K562 (cell line): ENCODE measurements at regions not wholly inside any gene's neighbourhood (a gene's known extent, or its start where the extent isn't known, plus 50 kb on each side); places are given as distances from the start of the nearest gene placed in this dataset.

Experiments
- ATAC-seq: fragments of 200-7000 bp; cut with Tn5 transposase; 3 replicates; pipeline ENCODE4 v1.9.1; 2020; ENCODE audit warnings: moderate library complexity
- BruUV-seq: library from RNA; stranded (reverse); fragments of 400-500 nt; replicated peaks from 2 replicates; lab custom pipeline; 2021; lab: Mats Ljungman, UMichigan
- CTCF ChIA-PET: fragments of 300-600 bp; formaldehyde crosslinking; extraction: SDS; loops from one replicate; lab custom pipeline; 2021; ENCODE audit warnings: low intra/inter-chr PET ratio; lab: Yijun Ruan, JAX
- POLR2A ChIA-PET: fragments of 300-600, 350-650 bp; sonication (Branson Sonifier 250); formaldehyde crosslinking; extraction: SDS; loops from one replicate; lab custom pipeline; 2021; ENCODE audit warnings: antibody characterized with exemption, inconsistent platforms; lab: Yijun Ruan, JAX
- DNase-seq, 4 experiments: peaks; one replicate each; pipeline versions ENCODE4 v3.0.0 to v3.0.0-alpha.2; 2011 to 2018; ENCODE audit warnings: low spot score in 3 of 4, mixed read lengths in 3 of 4; ENCODE audit errors: extremely low read depth in 1 of 4
- FAIRE-seq: peaks from 2 replicates; lab custom pipeline; 2011; peaks lifted over from hg19 to GRCh38; lab: Jason Lieb, UNC
- H2AFZ ChIP-seq: 2 replicates; pipeline ENCODE4 v1.6.0; 2011; ENCODE audit warnings: low read depth, low read length, control low read depth, inconsistent platforms
- H3K27ac ChIP-seq: fragments of 200-600 bp; 3 replicates; pipeline ENCODE4 v1.8.0; 2011; ENCODE audit warnings: low read depth, mild to moderate bottlenecking, control low read depth, inconsistent platforms, low read length, moderate library complexity, mixed read lengths; ENCODE audit errors: extremely low read depth
- H3K27me3 ChIP-seq, 2 experiments: fragments of 300-600 bp in 1 of 2; 2 replicates in 1 of 2; 3 replicates in 1 of 2; pipeline versions ENCODE4 v1.6.0 to v1.8.0; 2011; ENCODE audit warnings: inconsistent platforms in 2 of 2, low read length in 2 of 2, mild to moderate bottlenecking in 1 of 2, mixed read lengths in 1 of 2, moderate library complexity in 1 of 2; ENCODE audit not compliant: control insufficient read depth in 2 of 2, insufficient read depth in 2 of 2
- H3K36me3 ChIP-seq: fragments of 300-600 bp; 3 replicates; pipeline ENCODE4 v1.8.0; 2011; ENCODE audit warnings: mild to moderate bottlenecking, low read length, inconsistent platforms; ENCODE audit not compliant: control insufficient read depth, insufficient read depth
- H3K4me1 ChIP-seq, 2 experiments: fragments of 200-600 bp in 1 of 2; replicated peaks in 1 of 2; 2 replicates in 1 of 2; 3 replicates in 1 of 2; pipeline versions ENCODE4 v1.5.1 to v1.8.0; 2011; ENCODE audit warnings: inconsistent platforms in 2 of 2, low read length in 2 of 2, mild to moderate bottlenecking in 1 of 2, mixed read lengths in 1 of 2, moderate library complexity in 1 of 2; ENCODE audit not compliant: control insufficient read depth in 2 of 2, insufficient read depth in 2 of 2
- H3K4me2 ChIP-seq: 2 replicates; pipeline ENCODE4 v1.6.1; 2011; ENCODE audit warnings: low read length, control low read depth, inconsistent platforms, mixed read lengths; ENCODE audit not compliant: insufficient read depth
- H3K4me3 ChIP-seq: fragments of 200-600 bp; sonication (generic), shearing (Covaris generic); 2 replicates; pipeline ENCODE4 v1.5.1; 2016; ENCODE audit warnings: control low read depth, inconsistent platforms
- H3K79me2 ChIP-seq: fragments of 200-600 bp; 3 replicates; pipeline ENCODE4 v1.8.0; 2011; ENCODE audit warnings: low read length, inconsistent platforms; ENCODE audit not compliant: control insufficient read depth, insufficient read depth
- H3K9ac ChIP-seq, 2 experiments: 2 replicates each; pipeline versions ENCODE4 v1.6.0 to v1.6.1; 2011; ENCODE audit warnings: low read depth in 2 of 2, low read length in 2 of 2, control low read depth in 1 of 2, inconsistent platforms in 1 of 2, mild to moderate bottlenecking in 1 of 2, mixed read lengths in 1 of 2; ENCODE audit not compliant: insufficient read depth in 1 of 2
- H3K9me1 ChIP-seq: one replicate; pipeline ENCODE4 v1.6.0; 2011; ENCODE audit warnings: inconsistent platforms, mild to moderate bottlenecking, low read length, moderate library complexity; ENCODE audit not compliant: control insufficient read depth, insufficient read depth
- H3K9me3 ChIP-seq: replicated peaks from 2 replicates; pipeline ENCODE4 v1.5.1; 2011; ENCODE audit warnings: low read depth, low read length, inconsistent platforms; ENCODE audit not compliant: control insufficient read depth, insufficient read depth
- H4K20me1 ChIP-seq: replicated peaks from 2 replicates; pipeline ENCODE4 v1.6.1; 2011; ENCODE audit warnings: low read length, inconsistent platforms, mixed read lengths; ENCODE audit not compliant: control insufficient read depth, insufficient read depth
- KLF16 ChIP-seq: IDR thresholded peaks from 2 replicates; pipeline ENCODE4 v1.6.1; 2016; ENCODE audit warnings: antibody characterized with exemption
- MBD2 ChIP-seq: sonication (generic); IDR thresholded peaks from 2 replicates; pipeline ENCODE4 v1.6.1; 2016; ENCODE audit warnings: low read depth, borderline replicate concordance
- MIER1 ChIP-seq: fragments of 450-650 bp; IDR thresholded peaks from 2 replicates; pipeline ENCODE4 v1.6.1; 2016; ENCODE audit warnings: antibody characterized with exemption, mild to moderate bottlenecking, low read depth
- RBM15 ChIP-seq: fragments of 200-400 bp; formaldehyde crosslinking; IDR thresholded peaks from 2 replicates; pipeline ENCODE4 v1.6.1; 2018; ENCODE audit warnings: mild to moderate bottlenecking, low read length, moderate library complexity; ENCODE audit not compliant: insufficient read depth
- SMARCC2 ChIP-seq: fragments of 450-650 bp; IDR thresholded peaks from 2 replicates; pipeline ENCODE4 v1.6.1; 2017; ENCODE audit warnings: antibody characterized with exemption, moderate library complexity, mild to moderate bottlenecking, low read depth
- ZNF232 ChIP-seq: sonication (generic); formaldehyde crosslinking; IDR thresholded peaks from 2 replicates; pipeline ENCODE4 v1.8.0; 2022; ENCODE audit warnings: mild to moderate bottlenecking, missing genetic modification reagents
- ZNF354B ChIP-seq: fragments of 250-450 bp; sonication (Bioruptor Pico); IDR thresholded peaks from 2 replicates; pipeline ENCODE4 v1.4.0; 2020
- ZNF644 ChIP-seq: fragments of 200-800 bp; sonication (Bioruptor generic); IDR thresholded peaks from 2 replicates; pipeline ENCODE4 v1.6.1; 2016; ENCODE audit warnings: low read depth, missing genetic modification characterization, missing compliant biosample characterization
- WGBS: fragments of 100-300 bp; shearing (Covaris generic); methylation state at CpG from one replicate; pipeline ENCODE4 v1.1.6; 2016; ENCODE audit warnings: low coverage, mixed read lengths; ENCODE audit not compliant: insufficient coverage; ENCODE audit errors: missing lambda C conversion rate; 5-methylcytosine and 5-hydroxymethylcytosine counted together
- in situ Hi-C: fragments of 300-500 bp; cut with MboI; formaldehyde crosslinking; loops from 4 replicates; pipeline ENCODE4 v1.15.0; 2018; ENCODE audit warnings: inconsistent platforms, mixed read lengths
- intact Hi-C: fragments of 100-400 bp; cut with micrococcal nuclease; formaldehyde crosslinking; loops from 2 replicates; pipeline ENCODE4 v1.14.2; 2022
- TF ChIP-seq, protein P1 (sequence below), 2 experiments: fragments of 450-650 bp; IDR thresholded peaks; 2 replicates each; pipeline ENCODE4 v1.6.1; 2016; ENCODE audit warnings: mild to moderate bottlenecking in 2 of 2, borderline replicate concordance in 1 of 2, low read depth in 1 of 2, moderate library complexity in 1 of 2
- TF ChIP-seq, protein P2 (sequence below), 2 experiments: fragments of 200-800 bp in 1 of 2; sonication (Bioruptor generic) in 1 of 2; sonication (generic) in 1 of 2; formaldehyde crosslinking in 1 of 2; IDR thresholded peaks in 1 of 2; conservative IDR thresholded peaks in 1 of 2; 2 replicates each; pipeline versions ENCODE4 v1.5.0 to v1.6.1; 2016 to 2020; ENCODE audit warnings: missing compliant biosample characterization in 1 of 2, missing genetic modification characterization in 1 of 2, missing genetic modification reagents in 1 of 2
- TF ChIP-seq, protein P3 (sequence below): fragments of 250-450 bp; sonication (Bioruptor Pico); IDR thresholded peaks from 2 replicates; pipeline ENCODE4 v1.4.0; 2020; ENCODE audit warnings: mild to moderate bottlenecking

DNA sequence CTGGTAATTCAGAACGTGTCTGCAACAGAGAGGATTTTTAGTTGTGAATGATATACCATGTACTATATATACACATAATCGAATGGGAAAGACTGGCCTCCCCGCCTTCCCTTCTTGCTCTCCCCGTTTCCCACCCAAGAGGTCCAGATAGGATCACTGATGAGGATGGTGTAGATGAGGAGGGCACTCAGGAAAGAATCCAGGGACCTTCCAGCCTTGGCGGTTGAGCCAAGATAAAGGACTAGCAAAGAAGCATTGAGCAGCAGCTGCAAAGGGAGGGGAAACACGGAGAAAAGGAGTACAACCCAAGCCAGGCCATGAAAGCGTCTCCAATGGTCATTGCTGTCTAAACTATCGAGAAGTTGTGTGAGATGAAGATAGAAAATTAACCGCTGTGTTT, 84.0 kb upstream of the EXOC2 start:
- FAIRE-seq (no peak), DNase-seq (no peak), ATAC-seq (no peak)
- CTCF ChIA-PET, result no interaction called here
- peaks cover 15 to 32% of the 10 kb centered on the region in 2 experiments for H3K27me3 ChIP-seq
- no peaks in the 10 kb centered on the region for H3K9me1 ChIP-seq
- H4K20me1 ChIP-seq, result no peaks in the 10 kb centered on the region
- no peak overlapping the region for H3K27ac ChIP-seq
- no peak overlapping the region for H3K4me2 ChIP-seq
- H3K9ac ChIP-seq, result no peak overlapping the region
- peaks cover 5 to 14% of the 10 kb centered on the region in 2 experiments for H3K4me1 ChIP-seq
- H3K4me3 ChIP-seq, result no peak overlapping the region
- intact Hi-C loops, result loop anchor here (10.0 kb wide), 1 partner anchor 898 kb away; no protein-coding TSS in a partner anchor
- no TSS peak for BruUV-seq
- no peaks in the 10 kb centered on the region for H3K79me2 ChIP-seq
- H2AFZ ChIP-seq, result no peak overlapping the region
- 4% methylated on average over 9 of the region's 9 CpGs for WGBS
- H3K9me3 ChIP-seq, result no peaks in the 10 kb centered on the region
- in situ Hi-C loops, result no loop called here
- POLR2A ChIA-PET, result no interaction called here
- no peaks in the 10 kb centered on the region for H3K36me3 ChIP-seq
- no peak for TF ChIP-seq MBD2
- TF ChIP-seq, protein P1, sequence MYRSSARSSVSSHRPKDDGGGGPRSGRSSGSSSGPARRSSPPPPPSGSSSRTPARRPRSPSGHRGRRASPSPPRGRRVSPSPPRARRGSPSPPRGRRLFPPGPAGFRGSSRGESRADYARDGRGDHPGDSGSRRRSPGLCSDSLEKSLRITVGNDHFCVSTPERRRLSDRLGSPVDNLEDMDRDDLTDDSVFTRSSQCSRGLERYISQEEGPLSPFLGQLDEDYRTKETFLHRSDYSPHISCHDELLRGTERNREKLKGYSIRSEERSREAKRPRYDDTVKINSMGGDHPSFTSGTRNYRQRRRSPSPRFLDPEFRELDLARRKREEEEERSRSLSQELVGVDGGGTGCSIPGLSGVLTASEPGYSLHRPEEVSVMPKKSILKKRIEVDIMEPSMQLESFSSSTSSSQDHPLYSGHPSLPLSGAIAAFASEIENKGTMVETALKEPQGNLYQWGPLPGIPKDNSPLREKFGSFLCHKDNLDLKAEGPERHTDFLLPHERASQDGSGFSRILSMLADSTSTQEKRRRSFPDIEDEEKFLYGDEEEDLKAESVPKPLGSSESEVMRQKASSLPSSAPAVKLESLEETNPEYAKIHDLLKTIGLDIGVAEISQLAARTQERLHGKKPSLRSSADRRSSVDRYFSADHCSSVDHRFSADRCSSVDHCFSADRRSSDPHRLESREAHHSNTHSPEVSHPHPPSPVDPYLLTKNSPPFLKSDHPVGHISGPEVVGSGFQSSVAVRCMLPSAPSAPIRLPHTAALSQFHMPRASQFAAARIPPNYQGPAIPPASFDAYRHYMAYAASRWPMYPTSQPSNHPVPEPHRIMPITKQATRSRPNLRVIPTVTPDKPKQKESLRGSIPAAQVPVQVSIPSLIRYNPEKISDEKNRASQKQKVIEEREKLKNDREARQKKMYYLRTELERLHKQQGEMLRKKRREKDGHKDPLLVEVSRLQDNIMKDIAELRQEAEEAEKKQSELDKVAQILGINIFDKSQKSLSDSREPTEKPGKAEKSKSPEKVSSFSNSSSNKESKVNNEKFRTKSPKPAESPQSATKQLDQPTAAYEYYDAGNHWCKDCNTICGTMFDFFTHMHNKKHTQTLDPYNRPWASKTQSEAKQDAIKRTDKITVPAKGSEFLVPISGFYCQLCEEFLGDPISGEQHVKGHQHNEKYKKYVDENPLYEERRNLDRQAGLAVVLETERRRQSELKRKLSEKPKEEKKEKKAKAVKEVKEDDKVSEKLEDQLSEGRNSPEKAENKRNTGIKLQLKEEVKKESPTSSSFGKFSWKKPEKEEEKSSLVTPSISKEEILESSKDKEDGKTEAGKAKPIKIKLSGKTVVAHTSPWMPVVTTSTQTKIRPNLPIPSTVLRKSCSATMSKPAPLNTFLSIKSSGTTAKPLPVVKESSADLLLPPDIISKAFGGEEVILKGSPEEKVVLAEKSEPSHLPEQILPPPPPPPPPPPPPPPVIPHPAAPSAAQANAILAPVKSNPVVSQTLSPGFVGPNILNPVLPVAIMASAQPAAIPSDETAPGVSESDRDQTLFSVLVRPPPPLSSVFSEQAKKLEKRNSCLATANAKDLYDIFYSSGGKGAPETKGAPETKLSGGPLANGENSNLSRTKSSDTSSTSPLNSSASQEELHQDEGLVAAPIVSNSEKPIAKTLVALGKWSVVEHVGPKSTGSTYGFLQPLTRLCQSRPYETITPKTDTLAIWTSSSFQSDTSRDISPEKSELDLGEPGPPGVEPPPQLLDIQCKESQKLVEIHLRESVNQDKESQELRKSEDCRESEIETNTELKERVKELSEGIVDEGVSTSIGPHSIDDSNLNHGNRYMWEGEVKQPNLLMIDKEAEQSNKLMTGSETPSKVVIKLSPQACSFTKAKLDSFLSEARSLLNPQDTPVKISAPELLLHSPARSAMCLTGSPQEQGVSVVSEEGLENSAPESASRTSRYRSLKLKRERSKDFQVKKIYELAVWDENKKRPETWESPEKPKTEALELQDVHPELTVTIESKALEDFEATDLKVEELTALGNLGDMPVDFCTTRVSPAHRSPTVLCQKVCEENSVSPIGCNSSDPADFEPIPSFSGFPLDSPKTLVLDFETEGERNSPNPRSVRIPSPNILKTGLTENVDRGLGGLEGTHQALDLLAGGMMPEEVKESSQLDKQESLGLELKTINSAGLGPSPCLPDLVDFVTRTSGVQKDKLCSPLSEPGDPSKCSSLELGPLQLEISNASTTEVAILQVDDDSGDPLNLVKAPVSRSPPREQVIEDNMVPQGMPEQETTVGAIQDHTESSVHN (IDR thresholded peaks at IDR 0.05; ENCODE audit: borderline replicate concordance in 1 of 2, low read depth in 1 of 2), result no peak
- TF ChIP-seq ZNF644 (tag), result no peak
- no peak for TF ChIP-seq RBM15
- TF ChIP-seq ZNF232 (CRISPR knock-in tag), result no peak
- TF ChIP-seq ZNF354B (CRISPR knock-in tag), result no peak
- no peak for TF ChIP-seq KLF16
- TF ChIP-seq, protein P2, sequence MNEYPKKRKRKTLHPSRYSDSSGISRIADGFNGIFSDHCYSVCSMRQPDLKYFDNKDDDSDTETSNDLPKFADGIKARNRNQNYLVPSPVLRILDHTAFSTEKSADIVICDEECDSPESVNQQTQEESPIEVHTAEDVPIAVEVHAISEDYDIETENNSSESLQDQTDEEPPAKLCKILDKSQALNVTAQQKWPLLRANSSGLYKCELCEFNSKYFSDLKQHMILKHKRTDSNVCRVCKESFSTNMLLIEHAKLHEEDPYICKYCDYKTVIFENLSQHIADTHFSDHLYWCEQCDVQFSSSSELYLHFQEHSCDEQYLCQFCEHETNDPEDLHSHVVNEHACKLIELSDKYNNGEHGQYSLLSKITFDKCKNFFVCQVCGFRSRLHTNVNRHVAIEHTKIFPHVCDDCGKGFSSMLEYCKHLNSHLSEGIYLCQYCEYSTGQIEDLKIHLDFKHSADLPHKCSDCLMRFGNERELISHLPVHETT (CRISPR knock-in tag; conservative IDR thresholded peaks at IDR 0.05 in 1 of 2, IDR thresholded peaks at IDR 0.05 in 1 of 2), result no peak
- no peak for TF ChIP-seq MIER1
- TF ChIP-seq SMARCC2, result no peak
- TF ChIP-seq, protein P3, sequence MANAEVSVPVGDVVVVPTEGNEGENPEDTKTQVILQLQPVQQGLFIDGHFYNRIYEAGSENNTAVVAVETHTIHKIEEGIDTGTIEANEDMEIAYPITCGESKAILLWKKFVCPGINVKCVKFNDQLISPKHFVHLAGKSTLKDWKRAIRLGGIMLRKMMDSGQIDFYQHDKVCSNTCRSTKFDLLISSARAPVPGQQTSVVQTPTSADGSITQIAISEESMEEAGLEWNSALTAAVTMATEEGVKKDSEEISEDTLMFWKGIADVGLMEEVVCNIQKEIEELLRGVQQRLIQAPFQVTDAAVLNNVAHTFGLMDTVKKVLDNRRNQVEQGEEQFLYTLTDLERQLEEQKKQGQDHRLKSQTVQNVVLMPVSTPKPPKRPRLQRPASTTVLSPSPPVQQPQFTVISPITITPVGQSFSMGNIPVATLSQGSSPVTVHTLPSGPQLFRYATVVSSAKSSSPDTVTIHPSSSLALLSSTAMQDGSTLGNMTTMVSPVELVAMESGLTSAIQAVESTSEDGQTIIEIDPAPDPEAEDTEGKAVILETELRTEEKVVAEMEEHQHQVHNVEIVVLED (CRISPR knock-in tag), result no peak
